Brain microvascular endothelial cell (primary cell): ENCODE measurements at regions not wholly inside any gene's neighbourhood (a gene's known extent, or its start where the extent isn't known, plus 50 kb on each side); places are given as distances from the start of the nearest gene placed in this dataset.
"Not testable (repeated sequence)": the region's sequence is repeated elsewhere in the genome, so short reads cannot be mapped to it uniquely, and the experiment has no call there.

ENCODE experiments used
- DNase-seq: peaks from one replicate; pipeline ENCODE4 v3.0.0-alpha.2; 2020
- H3K27ac ChIP-seq: fragments of 250-450 bp; sonication (Bioruptor Pico); 2 replicates; pipeline ENCODE4 v1.5.1; 2020; ENCODE audit warnings: mild to moderate bottlenecking, moderate library complexity
- H3K27me3 ChIP-seq: fragments of 250-450 bp; sonication (Bioruptor Pico); replicated peaks from 2 replicates; pipeline ENCODE4 v1.5.1; 2020; ENCODE audit warnings: mild to moderate bottlenecking
- H3K36me3 ChIP-seq: fragments of 250-450 bp; sonication (Bioruptor Pico); replicated peaks from 2 replicates; pipeline ENCODE4 v1.5.1; 2020; ENCODE audit warnings: mild to moderate bottlenecking
- H3K4me3 ChIP-seq: 2 replicates; pipeline ENCODE4 v1.5.1; 2011; ENCODE audit warnings: low read depth, mild to moderate bottlenecking, control low read depth, low read length, moderate library complexity
- CTCF ChIP-seq: IDR thresholded peaks from 2 replicates; pipeline ENCODE4 v1.5.1; 2011; ENCODE audit warnings: low read depth, mild to moderate bottlenecking, moderate library complexity, low read length, control low read depth, inconsistent platforms; ENCODE audit errors: missing control alignments
- in situ Hi-C: cut with HindIII; loops from 2 replicates; pipeline ENCODE4 v1.10.0; 2017; ENCODE audit warnings: low sequenced_read_pairs, low pct_ligation_motif_present

GRCh38 chr7:12025246-12025645 is 185.8 kb upstream of the TMEM106B start:
- no peaks in the 10 kb centered on the region for H3K27me3 ChIP-seq
- no peak for TF ChIP-seq CTCF
- in situ Hi-C loops = no loop called here

GRCh38 chr7:12028508-12028907 is 182.6 kb upstream of the TMEM106B start:
- Histone ChIP-seq H3K4me3 (no peak overlapping the region), H3K27me3 (no peaks in the 10 kb centered on the region), H3K36me3 (no peaks in the 10 kb centered on the region), H3K27ac (no peak overlapping the region)
- peak; percentile 53 for DNase-seq
- in situ Hi-C loops = no loop called here
- TF ChIP-seq CTCF = no peak

More at GRCh38 chr7:12025246-12025645, 185.8 kb upstream of the TMEM106B start:
- no peak overlapping the region for H3K4me3 ChIP-seq
- no peak overlapping the region for H3K27ac ChIP-seq
- DNase-seq = no peak
- no peaks in the 10 kb centered on the region for H3K36me3 ChIP-seq

DNA sequence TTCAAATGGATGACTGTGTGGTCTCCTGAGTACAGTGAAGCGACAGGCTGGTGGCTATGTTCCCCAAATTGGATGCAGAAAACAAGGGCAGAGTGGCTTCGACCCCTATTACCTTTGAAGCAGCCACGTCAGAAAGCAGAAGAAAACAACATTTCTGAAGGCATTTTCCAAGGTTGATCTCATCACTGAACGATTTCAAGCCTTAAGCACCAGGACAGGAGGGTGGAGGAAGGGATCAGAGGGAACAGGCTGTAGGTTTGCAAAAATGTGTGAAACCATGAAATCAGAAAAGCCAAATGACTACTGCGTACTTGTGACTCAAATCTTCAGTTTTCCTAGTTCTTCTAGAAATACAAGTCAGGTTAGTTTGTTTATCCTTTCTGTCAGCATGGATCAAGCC is 181.0 kb upstream of the TMEM106B start:
- TF ChIP-seq CTCF = no peak
- peak; percentile 33 for DNase-seq
- Histone ChIP-seq H3K36me3 (no peaks in the 10 kb centered on the region), H3K4me3 (no peak overlapping the region), H3K27me3 (no peaks in the 10 kb centered on the region), H3K27ac (no peak overlapping the region)
- in situ Hi-C loops = no loop called here

GRCh38 chr7:12031186-12031585 is 179.9 kb upstream of the TMEM106B start:
- Histone ChIP-seq H3K4me3 (no peak overlapping the region), H3K36me3 (no peaks in the 10 kb centered on the region), H3K27me3 (no peaks in the 10 kb centered on the region), H3K27ac (no peak overlapping the region)
- TF ChIP-seq CTCF = no peak
- DNase-seq = no peak
- in situ Hi-C loops = no loop called here

GRCh38 chr7:12031638-12032037 is 179.5 kb upstream of the TMEM106B start:
- Histone ChIP-seq H3K4me3 (no peak overlapping the region), H3K36me3 (no peaks in the 10 kb centered on the region), H3K27ac (no peak overlapping the region), H3K27me3 (no peaks in the 10 kb centered on the region)
- no peak for TF ChIP-seq CTCF
- peak; percentile 51 for DNase-seq
- in situ Hi-C loops = no loop called here

GRCh38 chr7:12032146-12032545 is 178.9 kb upstream of the TMEM106B start:
- Histone ChIP-seq H3K27ac (no peak overlapping the region), H3K36me3 (no peaks in the 10 kb centered on the region), H3K27me3 (no peaks in the 10 kb centered on the region), H3K4me3 (no peak overlapping the region)
- DNase-seq = no peak
- no peak for TF ChIP-seq CTCF
- in situ Hi-C loops = no loop called here

GRCh38 chr7:12043457-12043856 is 167.6 kb upstream of the TMEM106B start:
- H3K36me3 ChIP-seq, H3K4me3 ChIP-seq, H3K27me3 ChIP-seq, H3K27ac ChIP-seq, in situ Hi-C loops, DNase-seq: not testable (repeated sequence)
